HEK293 (cell line): ENCODE measurements at regions not wholly inside any gene's neighbourhood (a gene's known extent, or its start where the extent isn't known, plus 50 kb on each side); places are given as distances from the start of the nearest gene placed in this dataset.

Experiments
- BCL6B ChIP-seq: fragments of 450-650 bp; formaldehyde crosslinking; IDR thresholded peaks from 2 replicates; pipeline ENCODE4 v1.5.1; 2017; ENCODE audit warnings: missing biosample characterization, missing genetic modification characterization
- GLI2 ChIP-seq: fragments of 450-650 bp; formaldehyde crosslinking; IDR thresholded peaks from 2 replicates; pipeline ENCODE4; 2017; ENCODE audit warnings: missing biosample characterization, missing genetic modification characterization, low read depth, borderline replicate concordance
- GLI4 ChIP-seq: fragments of 450-650 bp; formaldehyde crosslinking; IDR thresholded peaks from 2 replicates; pipeline ENCODE4 v1.5.1; 2016; ENCODE audit warnings: missing biosample characterization, missing genetic modification characterization
- HOXC10 ChIP-seq: sonication (generic); formaldehyde crosslinking; IDR thresholded peaks from 2 replicates; pipeline ENCODE4 v1.8.1; 2023; ENCODE audit warnings: mild to moderate bottlenecking, missing genetic modification reagents
- KLF1 ChIP-seq: fragments of 450-650 bp; formaldehyde crosslinking; IDR thresholded peaks from 2 replicates; pipeline ENCODE4 v1.5.1; 2016; ENCODE audit warnings: missing biosample characterization, missing genetic modification characterization
- REST ChIP-seq: fragments of 450-650 bp; formaldehyde crosslinking; IDR thresholded peaks from 2 replicates; pipeline ENCODE4 v1.5.1; 2016; ENCODE audit warnings: missing biosample characterization, missing genetic modification characterization
- WT1 ChIP-seq: fragments of 450-650 bp; formaldehyde crosslinking; IDR thresholded peaks from 2 replicates; pipeline ENCODE4 v1.5.1; 2016; ENCODE audit warnings: missing biosample characterization, missing genetic modification characterization
- YY1 ChIP-seq: fragments of 450-650 bp; formaldehyde crosslinking; IDR thresholded peaks from 2 replicates; pipeline ENCODE4 v1.5.1; 2018; ENCODE audit warnings: missing biosample characterization, missing genetic modification characterization
- ZBTB1 ChIP-seq: fragments of 450-650 bp; formaldehyde crosslinking; IDR thresholded peaks from 2 replicates; pipeline ENCODE4 v1.5.1; 2016; ENCODE audit warnings: missing biosample characterization, missing genetic modification characterization
- ZBTB21 ChIP-seq: fragments of 450-650 bp; formaldehyde crosslinking; IDR thresholded peaks from 2 replicates; pipeline ENCODE4 v1.5.1; 2017; ENCODE audit warnings: missing biosample characterization, missing genetic modification characterization
- ZNF121 ChIP-seq: fragments of 450-650 bp; formaldehyde crosslinking; IDR thresholded peaks from 2 replicates; pipeline ENCODE4 v1.5.1; 2016; ENCODE audit warnings: missing biosample characterization, missing genetic modification characterization
- ZNF16 ChIP-seq: fragments of 450-650 bp; formaldehyde crosslinking; IDR thresholded peaks from 2 replicates; pipeline ENCODE4 v1.5.1; 2016; ENCODE audit warnings: low read depth, missing biosample characterization, missing genetic modification characterization
- ZNF169 ChIP-seq: fragments of 450-650 bp; formaldehyde crosslinking; IDR thresholded peaks from 2 replicates; pipeline ENCODE4 v1.5.1; 2016; ENCODE audit warnings: missing biosample characterization, missing genetic modification characterization
- ZNF174 ChIP-seq: fragments of 450-650 bp; formaldehyde crosslinking; IDR thresholded peaks from 2 replicates; pipeline ENCODE4 v1.5.0; 2017; ENCODE audit warnings: missing biosample characterization, mild to moderate bottlenecking, missing genetic modification characterization
- ZNF2 ChIP-seq: fragments of 450-650 bp; formaldehyde crosslinking; IDR thresholded peaks from 2 replicates; pipeline ENCODE4 v1.5.1; 2016; ENCODE audit warnings: missing biosample characterization, missing genetic modification characterization
- ZNF239 ChIP-seq: fragments of 450-650 bp; formaldehyde crosslinking; IDR thresholded peaks from 2 replicates; pipeline ENCODE4 v1.5.1; 2016; ENCODE audit warnings: missing biosample characterization, missing genetic modification characterization
- ZNF280D ChIP-seq: fragments of 450-650 bp; formaldehyde crosslinking; IDR thresholded peaks from 2 replicates; pipeline ENCODE4 v1.5.1; 2016; ENCODE audit warnings: missing biosample characterization, missing genetic modification characterization
- ZNF423 ChIP-seq: fragments of 450-650 bp; formaldehyde crosslinking; IDR thresholded peaks from 2 replicates; pipeline ENCODE4 v1.5.1; 2016; ENCODE audit warnings: missing biosample characterization, missing genetic modification characterization
- ZNF473 ChIP-seq: fragments of 450-650 bp; formaldehyde crosslinking; IDR thresholded peaks from 2 replicates; pipeline ENCODE4 v1.5.1; 2017; ENCODE audit warnings: missing biosample characterization, missing genetic modification characterization
- ZNF555 ChIP-seq: fragments of 450-650 bp; formaldehyde crosslinking; conservative IDR thresholded peaks from 2 replicates; pipeline ENCODE4 v1.5.1; 2017; ENCODE audit warnings: missing biosample characterization, mild to moderate bottlenecking, missing genetic modification characterization, inconsistent platforms
- ZNF561 ChIP-seq: fragments of 450-650 bp; IDR thresholded peaks from 2 replicates; pipeline ENCODE4 v1.5.1; 2018; ENCODE audit warnings: missing biosample characterization, missing genetic modification characterization, borderline replicate concordance
- ZNF600 ChIP-seq: fragments of 450-650 bp; formaldehyde crosslinking; IDR thresholded peaks from 2 replicates; pipeline ENCODE4 v1.5.1; 2016; ENCODE audit warnings: missing biosample characterization, missing genetic modification characterization
- ZNF664 ChIP-seq: fragments of 450-650 bp; formaldehyde crosslinking; IDR thresholded peaks from 2 replicates; pipeline ENCODE4 v1.5.1; 2016; ENCODE audit warnings: missing biosample characterization, missing genetic modification characterization
- ZNF670 ChIP-seq: fragments of 450-650 bp; formaldehyde crosslinking; IDR thresholded peaks from 2 replicates; pipeline ENCODE4 v1.5.1; 2016; ENCODE audit warnings: missing biosample characterization, missing genetic modification characterization, low read depth
- TF ChIP-seq, protein P1 (sequence below): fragments of 450-650 bp; formaldehyde crosslinking; optimal IDR thresholded peaks from 2 replicates; pipeline ENCODE3; 2016; ENCODE audit warnings: missing biosample characterization, mild to moderate bottlenecking, missing genetic modification characterization
- TF ChIP-seq, protein P2 (sequence below): fragments of 450-650 bp; formaldehyde crosslinking; IDR thresholded peaks from 2 replicates; pipeline ENCODE4 v1.5.1; 2016; ENCODE audit warnings: missing biosample characterization, missing genetic modification characterization

GRCh38 chr1:10941891-10942541 is 70.4 kb upstream of the TARDBP start (continued):
- TF ChIP-seq, protein P1, sequence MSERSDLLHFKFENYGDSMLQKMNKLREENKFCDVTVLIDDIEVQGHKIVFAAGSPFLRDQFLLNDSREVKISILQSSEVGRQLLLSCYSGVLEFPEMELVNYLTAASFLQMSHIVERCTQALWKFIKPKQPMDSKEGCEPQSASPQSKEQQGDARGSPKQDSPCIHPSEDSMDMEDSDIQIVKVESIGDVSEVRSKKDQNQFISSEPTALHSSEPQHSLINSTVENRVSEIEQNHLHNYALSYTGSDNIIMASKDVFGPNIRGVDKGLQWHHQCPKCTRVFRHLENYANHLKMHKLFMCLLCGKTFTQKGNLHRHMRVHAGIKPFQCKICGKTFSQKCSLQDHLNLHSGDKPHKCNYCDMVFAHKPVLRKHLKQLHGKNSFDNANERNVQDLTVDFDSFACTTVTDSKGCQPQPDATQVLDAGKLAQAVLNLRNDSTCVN (tag by site-specific recombination), result no peak
- TF ChIP-seq ZNF664 (tag by site-specific recombination) (no peak), ZNF2 (tag by site-specific recombination) (peak; percentile 37; the same call in 1 of the 2 replicates), ZNF239 (tag by site-specific recombination) (no peak), HOXC10 (CRISPR knock-in tag) (no peak), ZNF555 (no peak), KLF1 (tag by site-specific recombination) (no peak), YY1 (no peak), WT1 (tag by site-specific recombination) (no peak), ZNF16 (no peak), ZNF561 (tag by site-specific recombination) (no peak), ZNF670 (tag by site-specific recombination) (no peak), ZNF174 (no peak), ZBTB1 (no peak), BCL6B (tag by site-specific recombination) (no peak), ZNF600 (peak; percentile 66; the same call in 1 of the 2 replicates), ZNF423 (tag by site-specific recombination) (peak; percentile 68), ZNF280D (no peak), GLI4 (tag by site-specific recombination) (no peak), ZNF473 (no peak), GLI2 (tag by site-specific recombination) (no peak), REST (tag by site-specific recombination) (no peak), ZNF121 (no peak), ZBTB21 (tag by site-specific recombination) (no peak), ZNF169 (no peak)
- TF ChIP-seq, protein P2, sequence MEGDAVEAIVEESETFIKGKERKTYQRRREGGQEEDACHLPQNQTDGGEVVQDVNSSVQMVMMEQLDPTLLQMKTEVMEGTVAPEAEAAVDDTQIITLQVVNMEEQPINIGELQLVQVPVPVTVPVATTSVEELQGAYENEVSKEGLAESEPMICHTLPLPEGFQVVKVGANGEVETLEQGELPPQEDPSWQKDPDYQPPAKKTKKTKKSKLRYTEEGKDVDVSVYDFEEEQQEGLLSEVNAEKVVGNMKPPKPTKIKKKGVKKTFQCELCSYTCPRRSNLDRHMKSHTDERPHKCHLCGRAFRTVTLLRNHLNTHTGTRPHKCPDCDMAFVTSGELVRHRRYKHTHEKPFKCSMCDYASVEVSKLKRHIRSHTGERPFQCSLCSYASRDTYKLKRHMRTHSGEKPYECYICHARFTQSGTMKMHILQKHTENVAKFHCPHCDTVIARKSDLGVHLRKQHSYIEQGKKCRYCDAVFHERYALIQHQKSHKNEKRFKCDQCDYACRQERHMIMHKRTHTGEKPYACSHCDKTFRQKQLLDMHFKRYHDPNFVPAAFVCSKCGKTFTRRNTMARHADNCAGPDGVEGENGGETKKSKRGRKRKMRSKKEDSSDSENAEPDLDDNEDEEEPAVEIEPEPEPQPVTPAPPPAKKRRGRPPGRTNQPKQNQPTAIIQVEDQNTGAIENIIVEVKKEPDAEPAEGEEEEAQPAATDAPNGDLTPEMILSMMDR (tag by site-specific recombination), result peak; percentile 90
